Heart left ventricle (tissue), 16 donors: ENCODE measurements at regions not wholly inside any gene's neighbourhood (a gene's known extent, or its start where the extent isn't known, plus 50 kb on each side); places are given as distances from the start of the nearest gene placed in this dataset.

Source experiments
- ATAC-seq, 4 donors: fragments of 200-7000 bp; cut with Tn5 transposase; one replicate each; pipeline ENCODE4 v1.9.1; 2020 to 2022; ENCODE audit warnings: moderate library complexity in 4 of 4, mild to moderate bottlenecking in 3 of 4, moderate number of reproducible peaks in 1 of 4
- DNase-seq, 5 donors: peaks; one replicate each; pipeline ENCODE4 v3.0.0-alpha.2; 2020
- H3K27ac ChIP-seq, 12 donors: fragments of 200-600 bp; sonication (generic) in 4 of 12; one replicate each; pipeline versions ENCODE4 v1.5.0 to v1.8.0; 2016 to 2022; ENCODE audit warnings: mild to moderate bottlenecking in 2 of 12
- H3K27me3 ChIP-seq, 9 donors: fragments of 200-600 bp; sonication (generic) in 2 of 9; one replicate each; pipeline versions ENCODE4 v1.5.1 to v1.8.0; 2016 to 2022; ENCODE audit warnings: mild to moderate bottlenecking in 3 of 9
- H3K36me3 ChIP-seq, 9 donors: fragments of 200-600 bp; sonication (generic) in 2 of 9; one replicate each; pipeline versions ENCODE4 v1.5.0 to v1.8.0; 2018 to 2022; ENCODE audit warnings: mild to moderate bottlenecking in 2 of 9
- H3K4me1 ChIP-seq, 12 donors: fragments of 200-600 bp; sonication (generic) in 4 of 12; one replicate each; pipeline versions ENCODE4 v1.5.0 to v1.8.0; 2016 to 2022; ENCODE audit warnings: mild to moderate bottlenecking in 3 of 12
- H3K4me3 ChIP-seq, 12 donors: fragments of 200-600 bp; sonication (generic) in 4 of 12; one replicate each; pipeline versions ENCODE4 v1.5.0 to v1.8.0; 2017 to 2022; ENCODE audit warnings: mild to moderate bottlenecking in 9 of 12, moderate library complexity in 4 of 12
- H3K9me3 ChIP-seq, 12 donors: fragments of 200-600 bp; sonication (generic) in 4 of 12; one replicate each; pipeline versions ENCODE4 v1.5.0 to v1.8.0; 2016 to 2022; ENCODE audit warnings: mild to moderate bottlenecking in 1 of 12
- CTCF ChIP-seq, 12 donors: fragments of 200-600 bp; sonication (generic) in 4 of 12; IDR thresholded peaks; one replicate each; pipeline versions ENCODE4 v1.5.0 to v1.8.0; 2018 to 2022; ENCODE audit warnings: antibody characterized with exemption in 12 of 12, mild to moderate bottlenecking in 5 of 12
- POLR2A ChIP-seq, 2 donors: fragments of 450-650 bp; IDR thresholded peaks; one replicate each; pipeline ENCODE4 v1.6.1; 2017; ENCODE audit warnings: antibody characterized with exemption in 2 of 2, mild to moderate bottlenecking in 2 of 2, moderate library complexity in 2 of 2
- WGBS, 4 donors: extraction: QIAGEN DNeasy Blood & Tissue Kit in 2 of 4; methylation state at CpG; one replicate each; pipeline versions ENCODE4 v1.1.5 to v1.1.7; 2013 to 2018; 5-methylcytosine and 5-hydroxymethylcytosine counted together
- intact Hi-C, 10 donors: fragments of 100-400 bp; cut with DNase I; formaldehyde crosslinking; loops; one replicate each; pipeline versions ENCODE4 v1.11.1 to v1.14.2; 2022
- donor health status: ischemic (EF 13 %, LVEDD 7.1; RV severe dilation, severe dysfunction).
- donor health status: healthy with polysubstance abuse.
- donor health status: DM: no; HTN: yes; CAD: no.
- donor health status: DM: no; HTN: no; CAD: no.
- donor health status: ischemic (EF 25% LVEDD 6.9; RV normal size, moderate dysfunction).
- donor health status: ischemic (EF 25% LVEDD 5.7; RV mildly dilated, moderate dysfunction).
- donor health status: healthy.
- donor health status: DM: yes; HTN: yes; CAD: no.
- donor health status: ischemic (EF 35%, LVEDD 5.7; RV mildly dilated, moderate dysfunction).
- donor health status: nonischemic (EF 11% LVEDD 7.7; RV severe dilation, severe dysfunction).
- donor health status: DM: yes; HTN: yes; CAD: no.
- donor health status: PGD.
- donor health status: ischemic (EF 29% LVEDD 5.4; RV normal size, mild dysfunction).
- donor health status: nonischemic (EF 23%, LVEDD 6.1; RV moderate dilation, normal function).

DNA sequence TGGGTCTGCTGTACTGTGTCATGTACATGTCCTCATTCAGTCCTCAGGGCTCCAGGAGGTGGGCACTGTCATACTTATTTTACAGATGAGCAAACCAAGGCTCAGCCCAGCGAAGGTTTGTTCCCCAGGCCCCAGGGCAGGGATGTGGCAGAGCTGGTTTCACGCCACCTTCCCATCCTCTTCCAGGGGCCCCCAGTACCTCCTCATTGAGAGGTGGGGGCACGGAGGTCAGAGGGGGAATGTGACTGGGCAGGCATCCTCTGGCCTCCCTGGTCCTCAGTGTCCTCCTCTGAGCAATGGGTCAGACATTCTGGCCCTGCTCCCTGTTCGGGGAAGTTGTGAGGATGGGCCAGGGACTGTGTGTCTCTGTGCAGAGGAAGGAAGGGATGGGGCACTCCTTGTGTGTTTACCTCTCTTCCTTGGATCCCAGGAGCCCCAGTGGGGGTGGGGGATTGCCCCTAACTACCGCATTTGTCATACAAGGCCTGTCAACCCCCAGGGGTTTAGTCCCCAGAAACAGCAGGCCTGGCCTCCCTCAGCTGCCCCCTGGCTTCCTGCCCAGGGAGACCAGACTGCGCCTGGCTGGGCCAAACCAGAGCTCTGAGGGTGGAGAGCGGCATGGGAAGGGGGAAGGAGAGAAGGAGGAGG lies 65.9 kb upstream of the LCTL start:
- ATAC-seq = peak in 1 of 4 donors; percentile 12
- H3K27ac ChIP-seq = peak overlapping the region in 4 of 12 donors; percentile 28 to 57 (median 49)
- 80 to 87% (median 83%) methylated on average over 6 to 7 of the region's 7 CpGs for WGBS, 4 donors

DNA sequence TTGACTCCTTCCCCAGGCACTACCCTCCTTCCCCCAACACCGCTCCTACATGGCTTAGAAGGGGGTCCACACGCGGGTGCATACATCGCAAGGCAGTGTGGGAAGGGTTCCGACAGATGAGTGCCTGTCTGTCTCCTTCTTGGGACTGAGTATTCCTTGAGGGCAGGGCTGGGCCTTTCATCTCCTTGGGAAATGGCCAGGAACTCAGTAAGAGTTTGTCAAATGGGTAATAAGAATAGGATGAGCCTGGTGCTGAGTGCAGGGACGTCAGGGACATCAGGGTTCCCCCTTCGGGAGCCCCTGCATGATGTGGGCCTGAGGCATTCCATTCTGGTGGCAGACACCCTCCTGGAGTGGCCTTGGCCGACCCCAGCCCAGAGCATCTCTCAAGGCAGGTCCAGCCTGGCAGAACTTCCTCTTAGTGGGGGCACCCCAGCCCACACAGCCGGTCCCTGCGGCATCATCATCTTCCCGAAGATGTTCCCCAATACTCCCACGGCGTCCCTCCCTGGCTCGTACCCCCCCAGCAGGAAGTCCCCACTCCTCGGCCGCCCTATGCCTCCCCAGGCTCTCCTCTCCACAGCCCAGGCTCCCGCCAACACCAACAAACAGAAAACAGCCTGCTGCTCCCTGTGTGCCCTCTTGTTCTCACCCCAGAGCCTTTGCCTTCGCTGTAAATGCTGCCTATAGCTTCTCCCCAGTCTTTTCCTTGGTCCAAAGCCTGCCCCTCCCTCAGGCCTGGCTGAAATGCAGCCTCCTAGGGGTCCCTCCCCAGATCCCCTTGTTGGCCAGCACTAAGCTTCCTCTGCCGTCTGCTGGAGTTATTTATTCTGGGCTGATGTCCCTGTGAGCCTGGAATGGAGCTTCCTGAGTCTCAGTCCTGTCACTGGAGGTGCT lies 67.5 kb upstream of the LCTL start:
- intact Hi-C loops = loop anchor here in 2 of 10 donors (5.0 kb wide), 2 partner anchors 39 to 49 kb away; no protein-coding TSS in a partner anchor
- ATAC-seq = no peak
- WGBS, 4 donors = 59 to 75% (median 70%) methylated on average over 19 of the region's 19 CpGs
- Histone ChIP-seq H3K4me3 (no peak overlapping the region), H3K36me3 (no peaks in the 10 kb centered on the region), H3K27ac (no peak overlapping the region), H3K4me1 (peaks cover 0 to 29% (median 9%) of the 10 kb centered on the region in 12 donors), H3K9me3 (no peaks in the 10 kb centered on the region), H3K27me3 (no peaks in the 10 kb centered on the region)
- TF ChIP-seq CTCF (IDR thresholded peaks at IDR 0.05) (no peak), POLR2A (IDR thresholded peaks at IDR 0.05) (no peak)
- no peak for DNase-seq

More for the DNA sequence above, 65.9 kb upstream of the LCTL start:
- Histone ChIP-seq H3K36me3 (no peaks in the 10 kb centered on the region), H3K27me3 (no peaks in the 10 kb centered on the region), H3K4me3 (no peak overlapping the region), H3K9me3 (no peaks in the 10 kb centered on the region), H3K4me1 (peaks cover 0 to 29% (median 9%) of the 10 kb centered on the region in 12 donors)
- DNase-seq = no peak
- intact Hi-C loops = loop anchor here in 2 of 10 donors (5.0 kb wide), 2 partner anchors 41 to 51 kb away; no protein-coding TSS in a partner anchor
- TF ChIP-seq CTCF (IDR thresholded peaks at IDR 0.05) = no peak

DNA sequence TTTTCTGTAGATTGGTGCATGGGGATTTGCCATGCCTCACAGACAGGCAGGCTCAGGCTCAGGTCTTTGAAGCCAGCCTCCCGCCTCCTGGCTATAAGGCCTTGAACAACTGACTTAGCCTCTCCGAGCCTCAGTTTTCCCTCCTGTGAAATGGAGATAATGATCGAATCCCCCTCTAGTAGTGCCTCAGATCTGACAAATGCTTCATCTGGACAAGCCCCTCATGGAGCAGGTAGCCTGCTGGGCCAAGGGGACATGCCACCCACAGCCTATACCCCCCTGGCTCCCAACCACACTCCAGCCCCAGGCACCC lies 68.1 kb upstream of the LCTL start:
- 94 to 100% (median 96%) methylated on average over 3 of the region's 3 CpGs for WGBS, 4 donors
- H3K4me3 ChIP-seq = no peak overlapping the region
- TF ChIP-seq POLR2A (IDR thresholded peaks at IDR 0.05) = no peak
- no peaks in the 10 kb centered on the region for H3K9me3 ChIP-seq
- H3K27me3 ChIP-seq = no peaks in the 10 kb centered on the region
- ATAC-seq (no peak), DNase-seq (no peak)
- H3K4me1 ChIP-seq = peaks cover 0 to 29% (median 9%) of the 10 kb centered on the region in 12 donors
- no peak overlapping the region for H3K27ac ChIP-seq
- no peaks in the 10 kb centered on the region for H3K36me3 ChIP-seq
- intact Hi-C loops = loop anchor here in 2 of 10 donors (5.0 kb wide), 2 partner anchors 38 to 48 kb away; no protein-coding TSS in a partner anchor

DNA sequence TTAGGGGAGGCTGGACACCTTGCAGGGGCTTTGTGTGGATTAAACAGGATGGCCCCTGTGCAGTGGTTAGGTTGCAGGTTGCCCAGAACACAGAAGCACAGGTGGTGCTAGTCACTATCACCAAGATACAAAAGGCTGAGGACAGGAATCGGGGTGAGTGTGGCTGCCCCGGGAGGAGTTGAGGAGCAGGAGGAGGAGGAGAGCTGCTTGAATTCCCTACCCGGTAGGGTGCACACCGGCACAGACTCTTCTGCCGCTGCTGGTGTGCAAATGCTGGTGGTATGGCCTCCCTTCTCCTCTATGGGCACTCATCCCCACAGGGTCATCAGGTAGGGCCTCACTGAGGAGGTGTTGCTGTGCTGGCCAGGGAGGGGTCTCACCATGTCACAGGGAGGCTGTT lies 67.5 kb upstream of the SMAD6 start:
- ATAC-seq = no peak
- H3K27ac ChIP-seq = no peak overlapping the region
- no peaks in the 10 kb centered on the region for H3K27me3 ChIP-seq
- no peaks in the 10 kb centered on the region for H3K9me3 ChIP-seq
- no peak overlapping the region for H3K4me3 ChIP-seq
- TF ChIP-seq POLR2A (IDR thresholded peaks at IDR 0.05) = no peak
- 90 to 92% (median 90%) methylated on average over 5 of the region's 5 CpGs for WGBS, 4 donors
- peaks cover 0 to 26% (median 9%) of the 10 kb centered on the region in 12 donors for H3K4me1 ChIP-seq
- DNase-seq = no peak
- intact Hi-C loops = loop anchor here in 2 of 10 donors (5.0 kb wide), 2 partner anchors 38 to 48 kb away; no protein-coding TSS in a partner anchor
- H3K36me3 ChIP-seq = no peaks in the 10 kb centered on the region

DNA sequence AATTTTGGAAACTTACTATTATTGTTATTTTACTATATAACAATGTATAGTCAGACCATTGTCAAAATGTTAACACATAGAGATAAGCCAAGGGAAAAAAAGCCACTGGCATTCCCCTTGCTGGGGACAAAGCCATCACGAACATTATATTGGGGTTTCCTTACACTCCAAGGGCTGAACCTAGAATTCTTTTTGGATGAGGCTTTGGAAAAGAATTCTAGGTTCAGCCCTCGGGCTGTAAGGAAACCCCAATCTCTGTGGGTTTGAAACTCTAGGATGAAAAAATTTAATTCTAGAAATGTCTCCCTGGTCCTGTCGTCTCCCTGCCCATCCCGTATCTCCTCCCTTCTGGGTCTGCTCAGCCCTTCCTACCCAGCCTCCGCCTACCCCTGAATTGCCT lies 67.0 kb upstream of the SMAD6 start:
- DNase-seq = no peak
- peaks cover 0 to 22% (median 9%) of the 10 kb centered on the region in 12 donors for H3K4me1 ChIP-seq
- intact Hi-C loops = no loop called here
- no peak overlapping the region for H3K27ac ChIP-seq
- H3K9me3 ChIP-seq = no peaks in the 10 kb centered on the region
- no peaks in the 10 kb centered on the region for H3K36me3 ChIP-seq
- WGBS, 4 donors = 76 to 93% (median 91%) methylated on average over 5 of the region's 5 CpGs
- H3K27me3 ChIP-seq = no peaks in the 10 kb centered on the region
- ATAC-seq = no peak
- no peak overlapping the region for H3K4me3 ChIP-seq
- TF ChIP-seq POLR2A (IDR thresholded peaks at IDR 0.05) (no peak), CTCF (IDR thresholded peaks at IDR 0.05) (no peak)
